WI38 (cell line): ENCODE measurements at regions not wholly inside any gene's neighbourhood (a gene's known extent, or its start where the extent isn't known, plus 50 kb on each side); places are given as distances from the start of the nearest gene placed in this dataset.

Source experiments
- H3K4me3 ChIP-seq: 2 replicates; pipeline ENCODE4 v1.5.1; 2011; ENCODE audit warnings: low read depth, mild to moderate bottlenecking, control low read depth, low read length
- TF ChIP-seq, protein P1 (sequence below): IDR thresholded peaks from 2 replicates; pipeline ENCODE4 v1.5.1; 2012; ENCODE audit warnings: low read depth, mild to moderate bottlenecking, control low read depth, low read length

DNA sequence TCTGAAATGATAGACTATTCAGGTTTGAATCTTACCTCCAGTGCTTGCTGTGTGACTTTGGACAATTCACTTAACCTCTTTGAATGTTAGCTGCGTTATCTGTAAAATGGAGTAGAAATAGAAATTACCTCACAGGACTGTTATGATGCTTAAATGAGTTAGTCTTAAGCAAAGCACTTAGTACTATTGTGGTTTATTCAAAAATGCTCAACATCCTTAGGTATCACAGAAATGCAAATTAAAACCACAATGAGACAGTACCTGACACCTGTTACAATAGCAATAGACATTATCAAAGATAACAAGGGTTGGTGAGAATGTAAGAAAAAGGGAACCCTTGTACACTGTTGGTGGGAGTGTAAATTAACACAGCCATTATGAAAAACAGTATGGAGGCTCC, 77.6 kb upstream of the FREM1 start:
- TF ChIP-seq, protein P1, sequence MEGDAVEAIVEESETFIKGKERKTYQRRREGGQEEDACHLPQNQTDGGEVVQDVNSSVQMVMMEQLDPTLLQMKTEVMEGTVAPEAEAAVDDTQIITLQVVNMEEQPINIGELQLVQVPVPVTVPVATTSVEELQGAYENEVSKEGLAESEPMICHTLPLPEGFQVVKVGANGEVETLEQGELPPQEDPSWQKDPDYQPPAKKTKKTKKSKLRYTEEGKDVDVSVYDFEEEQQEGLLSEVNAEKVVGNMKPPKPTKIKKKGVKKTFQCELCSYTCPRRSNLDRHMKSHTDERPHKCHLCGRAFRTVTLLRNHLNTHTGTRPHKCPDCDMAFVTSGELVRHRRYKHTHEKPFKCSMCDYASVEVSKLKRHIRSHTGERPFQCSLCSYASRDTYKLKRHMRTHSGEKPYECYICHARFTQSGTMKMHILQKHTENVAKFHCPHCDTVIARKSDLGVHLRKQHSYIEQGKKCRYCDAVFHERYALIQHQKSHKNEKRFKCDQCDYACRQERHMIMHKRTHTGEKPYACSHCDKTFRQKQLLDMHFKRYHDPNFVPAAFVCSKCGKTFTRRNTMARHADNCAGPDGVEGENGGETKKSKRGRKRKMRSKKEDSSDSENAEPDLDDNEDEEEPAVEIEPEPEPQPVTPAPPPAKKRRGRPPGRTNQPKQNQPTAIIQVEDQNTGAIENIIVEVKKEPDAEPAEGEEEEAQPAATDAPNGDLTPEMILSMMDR: no peak

DNA sequence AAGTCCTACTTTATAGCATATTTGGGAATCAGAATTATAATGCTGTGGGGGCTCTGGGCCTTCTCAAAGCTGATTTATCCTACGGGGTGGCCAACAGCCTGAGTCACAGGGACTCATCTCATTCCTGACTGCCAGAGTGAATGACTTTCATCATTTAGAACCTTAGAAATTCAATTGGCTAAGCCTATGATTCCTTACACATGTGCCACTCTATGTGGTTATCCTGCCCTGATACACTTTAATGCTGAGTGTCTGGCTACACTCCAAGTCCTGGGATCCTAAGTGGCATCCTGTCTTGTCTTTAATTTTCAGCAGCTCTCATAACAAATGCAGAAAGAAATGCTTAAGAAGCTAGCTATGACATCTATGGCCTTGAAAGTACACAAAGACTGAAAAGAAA, 75.2 kb upstream of the FREM1 start:
- H3K4me3 ChIP-seq: no peak overlapping the region
- TF ChIP-seq, protein P1: no peak

More for the DNA sequence above, 77.6 kb upstream of the FREM1 start:
- no peak overlapping the region for H3K4me3 ChIP-seq

DNA sequence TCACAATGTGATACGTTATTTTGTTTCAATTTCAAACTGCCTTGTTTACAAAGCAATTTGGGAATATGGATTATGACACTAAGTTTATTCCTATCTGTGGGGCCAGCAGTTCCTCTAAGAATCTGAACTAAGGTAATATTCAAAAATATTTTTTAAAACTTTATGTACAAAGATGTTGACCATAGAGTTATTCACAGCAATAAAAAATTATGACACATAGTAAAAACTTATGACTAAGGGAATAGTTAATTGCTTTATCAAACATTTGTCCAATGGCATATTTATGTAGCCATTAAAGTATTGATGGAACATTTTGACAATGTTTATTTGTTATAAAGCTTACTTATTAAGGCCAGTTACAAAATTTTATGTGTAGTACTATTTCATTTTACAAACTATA, 73.4 kb upstream of the FREM1 start:
- no peak overlapping the region for H3K4me3 ChIP-seq
- TF ChIP-seq, protein P1: no peak

DNA sequence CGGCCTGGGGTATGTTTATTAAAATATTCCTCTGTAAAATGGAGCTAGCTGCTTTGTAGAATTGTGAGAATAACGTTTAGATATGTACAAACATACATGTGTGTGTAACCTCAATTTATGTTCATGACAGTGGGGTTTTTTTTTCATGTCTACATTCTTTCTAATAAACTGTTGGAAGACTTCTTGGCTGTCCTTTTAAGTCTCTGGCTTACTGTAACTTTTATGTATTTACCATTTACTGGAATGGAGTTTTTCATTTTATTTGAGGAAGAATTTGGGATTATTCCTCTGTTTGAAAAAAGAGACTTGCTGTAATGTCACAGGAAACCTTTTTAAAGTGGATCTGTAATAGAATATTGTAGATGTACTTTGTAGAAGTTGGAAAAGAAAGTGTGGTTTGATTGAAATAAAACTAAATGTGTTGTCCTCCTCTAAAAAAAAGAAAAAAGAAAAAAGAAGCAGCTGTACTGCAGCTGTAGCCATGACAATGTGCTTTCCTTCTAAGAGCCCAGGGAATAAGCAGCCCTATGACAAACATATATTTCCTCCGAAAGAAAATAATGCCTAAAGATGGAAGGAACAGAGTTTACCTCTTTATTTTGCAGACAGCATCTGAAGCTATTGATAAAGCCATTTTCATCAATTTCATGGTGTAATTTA, 71.2 kb upstream of the FREM1 start:
- TF ChIP-seq, protein P1: no peak
- H3K4me3 ChIP-seq: no peak overlapping the region

DNA sequence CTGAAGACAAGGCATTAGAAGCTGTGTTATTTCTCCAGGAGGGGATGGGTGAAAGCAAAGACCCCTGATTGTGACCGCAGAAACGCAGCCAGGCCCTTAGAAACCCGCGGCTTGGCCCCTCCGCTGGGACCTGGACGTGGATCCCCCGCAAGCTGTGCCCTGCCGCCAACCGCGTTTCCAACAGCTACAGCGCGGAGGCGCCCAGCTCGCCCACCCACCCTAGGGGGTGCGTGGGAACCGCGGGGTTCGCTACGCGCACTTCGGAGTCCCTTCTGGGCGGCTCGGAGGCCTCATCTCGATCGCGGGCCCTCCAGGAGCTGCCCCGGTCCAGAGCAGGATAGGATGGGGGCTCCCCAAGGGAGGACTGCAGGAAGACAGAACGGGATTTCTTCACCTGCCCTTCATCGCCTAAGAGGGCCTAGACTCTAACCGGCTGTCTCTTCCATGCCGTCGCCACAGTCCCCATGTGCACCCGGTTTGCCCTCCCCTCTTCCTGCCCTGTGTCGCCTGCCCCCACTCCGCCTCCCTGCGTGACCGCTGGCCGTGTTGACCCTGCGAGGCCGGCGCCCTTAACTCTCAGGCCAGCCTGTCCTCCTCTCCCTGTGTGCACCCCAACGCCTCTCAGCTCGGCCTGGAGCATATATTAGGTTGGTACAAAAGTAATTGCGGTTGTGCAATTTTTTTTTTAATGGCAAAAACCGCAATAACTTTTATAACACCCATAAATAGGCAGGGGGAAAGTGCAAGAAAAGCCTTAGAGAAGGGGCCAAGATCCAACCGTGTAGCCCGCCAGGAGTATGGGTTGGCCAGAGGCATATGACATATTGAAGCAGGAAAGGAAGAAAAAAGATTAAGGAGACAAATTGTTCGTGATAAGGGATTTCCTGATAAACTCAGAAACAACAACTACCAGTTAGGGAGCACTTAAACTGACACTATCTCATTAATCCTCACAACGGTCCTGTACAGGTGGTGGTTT, 68.1 kb upstream of the FREM1 start:
- TF ChIP-seq, protein P1: no peak
- no peak overlapping the region for H3K4me3 ChIP-seq

DNA sequence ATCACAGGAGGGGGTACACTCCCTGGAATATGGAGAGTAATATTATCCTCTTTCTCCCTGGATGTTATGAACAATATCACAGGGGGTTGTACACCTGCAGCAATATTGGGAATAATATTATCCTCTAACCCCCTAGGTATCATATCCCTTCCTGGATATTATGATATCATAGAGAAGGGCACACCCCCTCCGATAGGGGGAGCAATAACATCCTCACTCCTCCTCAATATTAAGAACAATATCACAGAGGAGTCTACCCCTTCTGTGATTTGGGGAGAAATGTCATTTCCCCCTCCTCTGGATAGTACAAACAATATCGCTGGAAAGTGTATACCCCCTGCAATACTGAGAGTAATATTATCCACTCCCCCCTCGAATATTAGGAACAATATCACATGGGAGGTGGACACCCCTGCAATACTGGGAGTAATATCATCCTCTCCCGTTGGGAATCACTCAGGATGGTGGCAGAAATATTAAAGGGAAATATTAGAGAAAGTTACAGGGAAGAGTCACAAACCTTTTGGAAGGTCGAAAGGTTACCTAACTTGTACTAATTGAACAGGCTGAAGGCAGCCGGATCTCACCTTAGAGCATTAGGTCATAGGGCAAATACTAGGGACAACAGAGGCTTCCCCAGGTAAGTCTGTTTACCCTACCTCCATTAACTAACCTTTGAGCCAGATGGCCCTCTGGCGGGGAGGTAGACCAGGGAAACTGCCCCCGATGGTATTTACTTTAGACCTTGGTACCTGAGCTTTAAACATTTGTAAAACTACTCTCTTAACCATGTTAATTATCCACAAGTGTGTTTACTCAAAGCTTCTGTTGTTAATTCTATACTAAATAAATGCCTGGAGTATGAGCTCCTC, 57.5 kb upstream of the FREM1 start:
- no peak overlapping the region for H3K4me3 ChIP-seq
- TF ChIP-seq, protein P1: no peak
